Endothelial cell of umbilical vein (primary cell): ENCODE measurements at regions not wholly inside any gene's neighbourhood (a gene's known extent, or its start where the extent isn't known, plus 50 kb on each side); places are given as distances from the start of the nearest gene placed in this dataset.

Source experiments
- BruUV-seq: library from RNA; stranded (reverse); fragments of 400-500 nt; replicated peaks from 2 replicates; lab custom pipeline; 2021; lab: Mats Ljungman, UMichigan
- CTCF ChIA-PET: fragments of 300-600, 350-600 bp; sonication (Branson Sonifier 250); formaldehyde crosslinking; loops from one replicate; lab custom pipeline; 2021; ENCODE audit warnings: antibody characterized with exemption, inconsistent platforms; lab: Charles Lee
- POLR2A ChIA-PET: fragments of 300-600, 350-600 bp; sonication (Branson Sonifier 250); formaldehyde crosslinking; loops from one replicate; lab custom pipeline; 2021; ENCODE audit warnings: antibody characterized with exemption, inconsistent platforms; lab: Charles Lee
- DNase-seq: peaks from one replicate; pipeline ENCODE4 v3.0.0-alpha.2; 2011; ENCODE audit warnings: low read depth, low spot score
- FAIRE-seq: peaks from 2 replicates; lab custom pipeline; 2011; peaks lifted over from hg19 to GRCh38; lab: Jason Lieb, UNC
- H2AFZ ChIP-seq: 2 replicates; pipeline ENCODE4 v1.6.0; 2012; ENCODE audit warnings: low read depth, low read length, control low read depth, inconsistent platforms
- H3K27ac ChIP-seq: 2 replicates; pipeline ENCODE4 v1.5.1; 2011; ENCODE audit warnings: low read depth, mild to moderate bottlenecking, control low read depth, low read length, moderate library complexity; ENCODE audit not compliant: insufficient read depth
- H3K27me3 ChIP-seq, 2 experiments: 2 replicates each; pipeline versions ENCODE4 v1.6.0 to v1.6.1; 2011; ENCODE audit warnings: low read length in 2 of 2, mixed read lengths in 1 of 2; ENCODE audit not compliant: control insufficient read depth in 2 of 2, insufficient read depth in 2 of 2
- H3K36me3 ChIP-seq, 2 experiments: 2 replicates in 1 of 2; 3 replicates in 1 of 2; pipeline ENCODE4 v1.5.1; 2011; ENCODE audit warnings: low read length in 2 of 2, mild to moderate bottlenecking in 1 of 2, moderate library complexity in 1 of 2; ENCODE audit not compliant: control insufficient read depth in 2 of 2, insufficient read depth in 2 of 2; ENCODE audit errors: extremely low read depth in 1 of 2
- H3K4me1 ChIP-seq: 3 replicates; pipeline ENCODE4 v1.5.1; 2011; ENCODE audit warnings: mild to moderate bottlenecking, low read length; ENCODE audit not compliant: control insufficient read depth, insufficient read depth; ENCODE audit errors: extremely low read depth
- H3K4me2 ChIP-seq: 2 replicates; pipeline ENCODE4 v1.6.1; 2011; ENCODE audit warnings: low read length, control low read depth, mixed read lengths; ENCODE audit not compliant: insufficient read depth
- H3K4me3 ChIP-seq, 3 experiments: fragments of 200-600 bp in 1 of 3; sonication (generic), shearing (Covaris generic) in 1 of 3; replicated peaks in 1 of 3; 2 replicates each; pipeline ENCODE4 v1.5.1; 2011 to 2016; ENCODE audit warnings: control low read depth in 3 of 3, low read length in 3 of 3, mild to moderate bottlenecking in 2 of 3, inconsistent platforms in 1 of 3, low read depth in 1 of 3, moderate library complexity in 1 of 3; ENCODE audit not compliant: insufficient read depth in 1 of 3
- H3K79me2 ChIP-seq: 2 replicates; pipeline ENCODE4 v1.6.0; 2012; ENCODE audit warnings: low read length, inconsistent platforms; ENCODE audit not compliant: control insufficient read depth, insufficient read depth
- H3K9ac ChIP-seq: replicated peaks from 2 replicates; pipeline ENCODE3; 2011; ENCODE audit warnings: low read length, control low read depth; ENCODE audit not compliant: insufficient read depth; ENCODE audit errors: extremely low read depth
- H3K9me1 ChIP-seq: replicated peaks from 3 replicates; pipeline ENCODE4 v1.6.0; 2011; ENCODE audit warnings: mild to moderate bottlenecking, low read length; ENCODE audit not compliant: control insufficient read depth, insufficient read depth; ENCODE audit errors: extremely low read depth
- H3K9me3 ChIP-seq: replicated peaks from 2 replicates; pipeline ENCODE4 v1.5.1; 2012; ENCODE audit warnings: low read length, inconsistent platforms; ENCODE audit not compliant: control insufficient read depth, insufficient read depth
- H4K20me1 ChIP-seq: replicated peaks from 2 replicates; pipeline ENCODE3; 2011; ENCODE audit warnings: mild to moderate bottlenecking, low read length; ENCODE audit not compliant: control insufficient read depth, insufficient read depth; ENCODE audit errors: extremely low read depth
- EZH2 ChIP-seq: IDR thresholded peaks from 2 replicates; pipeline ENCODE4 v1.6.1; 2012; ENCODE audit warnings: borderline replicate concordance, low read depth, mild to moderate bottlenecking, moderate library complexity, low read length, inconsistent platforms; ENCODE audit not compliant: severe bottlenecking
- FOS ChIP-seq: IDR thresholded peaks from 2 replicates; pipeline ENCODE4 v1.6.1; 2011; ENCODE audit warnings: mild to moderate bottlenecking, low read length, moderate library complexity, borderline replicate concordance; ENCODE audit not compliant: insufficient read depth
- JUN ChIP-seq: IDR thresholded peaks from 2 replicates; pipeline ENCODE4 v1.6.1; 2011; ENCODE audit warnings: borderline replicate concordance, low read depth; ENCODE audit not compliant: insufficient read length, insufficient read depth
- POLR2AphosphoS5 ChIP-seq: IDR thresholded peaks from 2 replicates; pipeline ENCODE4 v1.6.1; 2012; ENCODE audit warnings: low read depth, mild to moderate bottlenecking, control low read depth, low read length, moderate library complexity; ENCODE audit not compliant: insufficient read depth
- dilution Hi-C: fragments of 300-500 bp; cut with MboI; formaldehyde crosslinking; loops from one replicate; pipeline ENCODE4 v1.15.0; 2019; ENCODE audit warnings: low sequenced_read_pairs; ENCODE audit not compliant: extremely low pct_ligation_motif_present
- intact Hi-C: fragments of 100-400 bp; cut with micrococcal nuclease; formaldehyde crosslinking; loops from one replicate; pipeline ENCODE4 v1.10.0; 2022
- TF ChIP-seq, protein P1 (sequence below): IDR thresholded peaks from 2 replicates; pipeline ENCODE4 v1.6.1; 2011; ENCODE audit not compliant: insufficient read depth, insufficient read length

DNA sequence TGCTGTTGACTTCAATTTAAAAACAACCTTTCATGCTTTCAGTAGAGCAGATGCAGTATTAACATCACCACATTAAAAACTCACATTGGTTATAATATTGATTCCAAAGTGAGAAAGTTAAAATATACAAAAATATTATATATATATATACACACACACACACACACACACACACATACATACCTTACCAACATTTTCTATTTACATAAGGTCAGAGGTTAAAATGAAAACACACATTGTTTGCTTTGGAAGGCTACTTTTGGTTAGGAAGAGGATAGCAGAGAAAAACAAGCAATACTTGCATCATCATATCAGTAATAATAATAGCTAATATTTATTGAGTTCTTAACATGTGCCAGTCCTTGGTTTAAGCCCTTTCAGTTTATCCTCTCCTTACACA lies 226.5 kb downstream of the PPP4R3C start:
- BruUV-seq, result no TSS peak
- Histone ChIP-seq H3K27ac (no peak overlapping the region), H4K20me1 (no peaks in the 10 kb centered on the region), H3K79me2 (no peaks in the 10 kb centered on the region), H3K36me3 (no peaks in the 10 kb centered on the region), H3K9ac (no peak overlapping the region), H3K9me1 (no peaks in the 10 kb centered on the region), H3K4me1 (no peaks in the 10 kb centered on the region), H3K4me3 (no peak overlapping the region), H3K4me2 (no peak overlapping the region), H3K9me3 (no peaks in the 10 kb centered on the region), H3K27me3 (no peaks in the 10 kb centered on the region), H2AFZ (no peak overlapping the region)
- TF ChIP-seq FOS, result no peak
- no peak for TF ChIP-seq JUN
- no peak for TF ChIP-seq POLR2AphosphoS5
- FAIRE-seq (no peak), DNase-seq (no peak)
- ChIA-PET CTCF (no interaction called here), POLR2A (no interaction called here)
- dilution Hi-C loops, result no loop called here
- intact Hi-C loops, result no loop called here

DNA sequence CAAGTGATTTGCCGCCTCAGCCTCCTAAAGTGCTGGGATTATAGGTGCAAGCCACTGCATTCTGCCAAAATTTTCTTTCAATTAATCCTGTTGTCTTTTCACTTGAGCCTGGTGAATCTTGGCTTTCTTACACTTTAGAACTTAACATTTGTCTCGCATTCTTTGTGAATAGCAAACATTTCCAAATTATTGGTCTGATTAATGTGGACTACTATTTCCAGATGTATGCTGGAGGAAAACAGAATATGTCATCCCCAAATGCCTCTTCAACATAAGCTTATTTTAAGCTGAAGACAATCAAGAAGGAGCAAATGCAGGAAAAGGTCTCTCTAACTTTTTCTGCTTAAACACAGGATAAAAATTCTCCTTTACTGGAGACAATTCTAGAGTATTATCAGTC lies 233.4 kb downstream of the PPP4R3C start:
- no peak for FAIRE-seq
- Histone ChIP-seq H3K9me3 (no peaks in the 10 kb centered on the region), H3K4me3 (no peak overlapping the region), H3K9me1 (no peaks in the 10 kb centered on the region), H3K27ac (no peak overlapping the region), H3K79me2 (no peaks in the 10 kb centered on the region), H2AFZ (no peak overlapping the region), H3K4me1 (no peaks in the 10 kb centered on the region), H3K4me2 (no peak overlapping the region), H3K27me3 (no peaks in the 10 kb centered on the region), H3K36me3 (no peaks in the 10 kb centered on the region), H4K20me1 (no peaks in the 10 kb centered on the region), H3K9ac (no peak overlapping the region)
- ChIA-PET CTCF (interaction anchor here (1.0 kb wide), 1 partner anchor 29 kb away, joined by 3 read pairs; no protein-coding TSS in a partner anchor), POLR2A (no interaction called here)
- no peak for DNase-seq
- BruUV-seq, result no TSS peak
- intact Hi-C loops, result loop anchor here (5.0 kb wide), 1 partner anchor 78 kb away; no protein-coding TSS in a partner anchor
- TF ChIP-seq, protein P1, sequence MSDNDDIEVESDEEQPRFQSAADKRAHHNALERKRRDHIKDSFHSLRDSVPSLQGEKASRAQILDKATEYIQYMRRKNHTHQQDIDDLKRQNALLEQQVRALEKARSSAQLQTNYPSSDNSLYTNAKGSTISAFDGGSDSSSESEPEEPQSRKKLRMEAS, result no peak
- TF ChIP-seq POLR2AphosphoS5, result no peak
- TF ChIP-seq EZH2, result no peak
- dilution Hi-C loops, result no loop called here
